ENCODE measurements at regions not wholly inside any gene's neighbourhood (a gene's known extent, or its start where the extent isn't known, plus 50 kb on each side); places are given as distances from the start of the nearest gene placed in this dataset.
A peak's percentile ranks its signal among the peaks of the same experiment; 100 is the strongest.

- ATAC-seq (ENCODE audit: low read depth), result no peak
- Mint-ChIP-seq H3K36me3 (no peaks in the 10 kb centered on the region), H3K27ac (no peak overlapping the region), H3K4me3 (no peak overlapping the region), H3K4me1 (no peaks in the 10 kb centered on the region), H3K9me3 (no peaks in the 10 kb centered on the region), H3K27me3 (peaks cover 5% of the 10 kb centered on the region)
- no peak for DNase-seq (ENCODE audit: low spot score in 2 of 2)
Observed at GRCh38 chr21:35150562-35151226, 101.6 kb upstream of the RUNX1 start.

GRCh38 chr21:35149698-35150097 is 100.6 kb upstream of the RUNX1 start:
- Mint-ChIP-seq H3K4me1 (no peaks in the 10 kb centered on the region), H3K9me3 (no peaks in the 10 kb centered on the region), H3K36me3 (no peaks in the 10 kb centered on the region), H3K27ac (no peak overlapping the region), H3K4me3 (no peak overlapping the region), H3K27me3 (peaks cover 11% of the 10 kb centered on the region)
- no peak for DNase-seq (ENCODE audit: low spot score in 2 of 2)
- no peak for ATAC-seq (ENCODE audit: low read depth)

GRCh38 chr21:35147439-35147838 is 98.3 kb upstream of the RUNX1 start:
- H3K4me1 Mint-ChIP-seq, result no peaks in the 10 kb centered on the region
- peaks cover 11% of the 10 kb centered on the region for H3K27me3 Mint-ChIP-seq

GRCh38 chr21:35145626-35146233 is 96.6 kb upstream of the RUNX1 start:
- no peaks in the 10 kb centered on the region for H3K4me1 Mint-ChIP-seq
- peaks cover 5% of the 10 kb centered on the region for H3K27me3 Mint-ChIP-seq
- no peaks in the 10 kb centered on the region for H3K9me3 Mint-ChIP-seq
- H3K36me3 Mint-ChIP-seq, result no peaks in the 10 kb centered on the region
- no peak for DNase-seq (ENCODE audit: low spot score in 2 of 2)
- H3K4me3 Mint-ChIP-seq, result no peak overlapping the region
- H3K27ac Mint-ChIP-seq, result no peak overlapping the region
- ATAC-seq (ENCODE audit: low read depth), result no peak

More at GRCh38 chr21:35147439-35147838, 98.3 kb upstream of the RUNX1 start:
- Mint-ChIP-seq H3K9me3 (no peaks in the 10 kb centered on the region), H3K4me3 (no peak overlapping the region), H3K36me3 (no peaks in the 10 kb centered on the region), H3K27ac (no peak overlapping the region)
- DNase-seq (ENCODE audit: low spot score in 2 of 2), result no peak
- ATAC-seq (ENCODE audit: low read depth), result no peak

GRCh38 chr21:35144978-35145377 is 95.9 kb upstream of the RUNX1 start:
- Mint-ChIP-seq H3K27me3 (peaks cover 5% of the 10 kb centered on the region), H3K36me3 (no peaks in the 10 kb centered on the region), H3K4me3 (no peak overlapping the region), H3K9me3 (no peaks in the 10 kb centered on the region), H3K4me1 (no peaks in the 10 kb centered on the region), H3K27ac (no peak overlapping the region)
- DNase-seq (ENCODE audit: low spot score in 2 of 2) (no peak), ATAC-seq (ENCODE audit: low read depth) (no peak)

- H3K4me1 Mint-ChIP-seq, result peaks cover 9% of the 10 kb centered on the region
- DNase-seq (ENCODE audit: low spot score in 2 of 2) (no peak), ATAC-seq (ENCODE audit: low read depth) (no peak)
- peaks cover 5% of the 10 kb centered on the region for H3K27me3 Mint-ChIP-seq
- H3K27ac Mint-ChIP-seq, result no peak overlapping the region
- H3K9me3 Mint-ChIP-seq, result no peaks in the 10 kb centered on the region
- no peaks in the 10 kb centered on the region for H3K36me3 Mint-ChIP-seq
- H3K4me3 Mint-ChIP-seq, result no peak overlapping the region
Observed at GRCh38 chr21:35142036-35142815, 93.1 kb upstream of the RUNX1 start.

GRCh38 chr21:35139382-35139715 is 90.2 kb upstream of the RUNX1 start:
- Mint-ChIP-seq H3K4me1 (peaks cover 9% of the 10 kb centered on the region), H3K4me3 (no peak overlapping the region), H3K9me3 (no peaks in the 10 kb centered on the region), H3K27me3 (no peaks in the 10 kb centered on the region), H3K36me3 (no peaks in the 10 kb centered on the region), H3K27ac (no peak overlapping the region)
- ATAC-seq (ENCODE audit: low read depth), result no peak
- DNase-seq (ENCODE audit: low spot score in 2 of 2), result no peak

- no peaks in the 10 kb centered on the region for H3K27me3 Mint-ChIP-seq
- no peaks in the 10 kb centered on the region for H3K36me3 Mint-ChIP-seq
- H3K4me3 Mint-ChIP-seq, result peak overlapping the region; percentile 37
- peaks cover 9% of the 10 kb centered on the region for H3K4me1 Mint-ChIP-seq
- no peaks in the 10 kb centered on the region for H3K9me3 Mint-ChIP-seq
- peak; percentile 83 for ATAC-seq (ENCODE audit: low read depth)
- no peak for DNase-seq (ENCODE audit: low spot score in 2 of 2)
- no peak overlapping the region for H3K27ac Mint-ChIP-seq
Observed at GRCh38 chr21:35138665-35139381, 89.7 kb upstream of the RUNX1 start.

GRCh38 chr21:35136586-35137219 is 87.6 kb upstream of the RUNX1 start:
- no peak overlapping the region for H3K4me3 Mint-ChIP-seq
- DNase-seq (ENCODE audit: low spot score in 2 of 2) (no peak), ATAC-seq (ENCODE audit: low read depth) (no peak)
- H3K36me3 Mint-ChIP-seq, result no peaks in the 10 kb centered on the region
- H3K27me3 Mint-ChIP-seq, result peaks cover under 1% of the 10 kb centered on the region
- H3K4me1 Mint-ChIP-seq, result peaks cover 9% of the 10 kb centered on the region
- no peaks in the 10 kb centered on the region for H3K9me3 Mint-ChIP-seq
- no peak overlapping the region for H3K27ac Mint-ChIP-seq

- ATAC-seq (ENCODE audit: low read depth), result no peak
- Mint-ChIP-seq H3K4me3 (no peak overlapping the region), H3K4me1 (peaks cover 9% of the 10 kb centered on the region), H3K36me3 (no peaks in the 10 kb centered on the region), H3K27me3 (peaks cover 1% of the 10 kb centered on the region), H3K9me3 (no peaks in the 10 kb centered on the region), H3K27ac (no peak overlapping the region)
- DNase-seq (ENCODE audit: low spot score in 2 of 2), result no peak
Observed at GRCh38 chr21:35136106-35136505, 87.0 kb upstream of the RUNX1 start.

- Mint-ChIP-seq H3K27me3 (peaks cover 1% of the 10 kb centered on the region), H3K4me3 (no peak overlapping the region), H3K4me1 (peaks cover 9% of the 10 kb centered on the region), H3K36me3 (no peaks in the 10 kb centered on the region), H3K27ac (no peak overlapping the region), H3K9me3 (no peaks in the 10 kb centered on the region)
- ATAC-seq (ENCODE audit: low read depth) (no peak), DNase-seq (ENCODE audit: low spot score in 2 of 2) (no peak)
Observed at GRCh38 chr21:35135481-35135880, 86.4 kb upstream of the RUNX1 start.

- DNase-seq (ENCODE audit: low spot score in 2 of 2) (no peak), ATAC-seq (ENCODE audit: low read depth) (no peak)
- H3K4me1 Mint-ChIP-seq, result peaks cover 9% of the 10 kb centered on the region
- no peaks in the 10 kb centered on the region for H3K36me3 Mint-ChIP-seq
- no peak overlapping the region for H3K27ac Mint-ChIP-seq
- no peaks in the 10 kb centered on the region for H3K9me3 Mint-ChIP-seq
- H3K27me3 Mint-ChIP-seq, result peaks cover 1% of the 10 kb centered on the region
- no peak overlapping the region for H3K4me3 Mint-ChIP-seq
Observed at GRCh38 chr21:35134309-35134708, 85.2 kb upstream of the RUNX1 start.

GRCh38 chr21:35128536-35128935 is 79.4 kb upstream of the RUNX1 start:
- DNase-seq (ENCODE audit: low spot score in 2 of 2), result no peak
- H3K9me3 Mint-ChIP-seq, result peaks cover 2% of the 10 kb centered on the region
- peaks cover 1% of the 10 kb centered on the region for H3K27me3 Mint-ChIP-seq
- peaks cover 3% of the 10 kb centered on the region for H3K36me3 Mint-ChIP-seq
- no peaks in the 10 kb centered on the region for H3K4me1 Mint-ChIP-seq
- H3K4me3 Mint-ChIP-seq, result no peak overlapping the region
- H3K27ac Mint-ChIP-seq, result no peak overlapping the region
- no peak for ATAC-seq (ENCODE audit: low read depth)

- Mint-ChIP-seq H3K27ac (no peak overlapping the region), H3K9me3 (peaks cover 2% of the 10 kb centered on the region), H3K4me1 (no peaks in the 10 kb centered on the region), H3K27me3 (peaks cover 1% of the 10 kb centered on the region), H3K36me3 (peaks cover 3% of the 10 kb centered on the region), H3K4me3 (no peak overlapping the region)
- ATAC-seq (ENCODE audit: low read depth) (no peak), DNase-seq (ENCODE audit: low spot score in 2 of 2) (no peak)
Observed at GRCh38 chr21:35127851-35128250, 78.7 kb upstream of the RUNX1 start.

All from memory B cell (primary cell).